ENCODE measurements at regions not wholly inside any gene's neighbourhood (a gene's known extent, or its start where the extent isn't known, plus 50 kb on each side); places are given as distances from the start of the nearest gene placed in this dataset.

GRCh38 chr3:55235416-55235815 lies 251.7 kb downstream of the WNT5A start:
- Histone ChIP-seq H3K36me3 (ENCODE audit: control insufficient read depth in 2 of 2, insufficient read depth in 2 of 2, low read length in 1 of 2) (no peaks in the 10 kb centered on the region), H3K79me2 (ENCODE audit: control insufficient read depth, insufficient read depth, low read length) (no peaks in the 10 kb centered on the region), H3K27ac (ENCODE audit: control insufficient read depth, insufficient read depth) (no peak overlapping the region), H3K9ac (ENCODE audit: control insufficient read depth, insufficient read depth, low read length) (no peak overlapping the region), H3K27me3 (replicated peaks in 1 of 2; ENCODE audit: control insufficient read depth in 2 of 2, insufficient read depth in 2 of 2, low read length in 1 of 2) (no peaks in the 10 kb centered on the region; a peak in 1 of 4 replicates), H3K9me3 (replicated peaks; ENCODE audit: control insufficient read depth, insufficient read depth, low read length) (no peaks in the 10 kb centered on the region), H3K4me3 (no peak overlapping the region), H3K4me1 (ENCODE audit: control insufficient read depth, insufficient read depth, low read length) (no peaks in the 10 kb centered on the region), H4K20me1 (ENCODE audit: control insufficient read depth, insufficient read depth) (no peaks in the 10 kb centered on the region), H3K4me2 (ENCODE audit: control insufficient read depth, insufficient read depth) (no peak overlapping the region), H2AFZ (ENCODE audit: control insufficient read depth, low read depth, low read length) (no peak overlapping the region)
- ATAC-seq (no peak), DNase-seq (ENCODE audit: low read depth, low spot score) (no peak), FAIRE-seq (no peak)
- POLR2A ChIA-PET: no interaction called here
- in situ Hi-C loops (cut with MboI) (no loop called here), intact Hi-C loops (cut with micrococcal nuclease; ENCODE audit: unreplicated experiment) (no loop called here)
- CTCF ChIA-PET: no interaction called here
- BruUV-seq (replicated peaks): no TSS peak
- TF ChIP-seq ZNF217 (IDR thresholded peaks at IDR 0.05) (no peak), POLR2AphosphoS2 (IDR thresholded peaks at IDR 0.05; ENCODE audit: low read depth, low read length) (no peak), IRF3 (IDR thresholded peaks at IDR 0.05) (no peak), MXI1 (IDR thresholded peaks at IDR 0.05; ENCODE audit: low read depth, low read length) (no peak), JUNB (IDR thresholded peaks at IDR 0.05) (no peak), CEBPB (IDR thresholded peaks at IDR 0.05; ENCODE audit: borderline replicate concordance in 1 of 2, low read depth in 2 of 2, low read length in 2 of 2) (no peak)
- RAD21 ChIA-PET (ENCODE audit: unreplicated experiment): no interaction called here
- SMC1A ChIA-PET (ENCODE audit: uncharacterized antibody, unreplicated experiment): no interaction called here

- RAD21 ChIA-PET (ENCODE audit: unreplicated experiment): no interaction called here
- H3K4me2 ChIP-seq (ENCODE audit: control insufficient read depth, insufficient read depth): no peak overlapping the region
- POLR2A ChIA-PET: no interaction called here
- H3K4me3 ChIP-seq: no peak overlapping the region
- no peak overlapping the region for H3K27ac ChIP-seq (ENCODE audit: control insufficient read depth, insufficient read depth)
- no peaks in the 10 kb centered on the region for H3K27me3 ChIP-seq (replicated peaks in 1 of 2; ENCODE audit: control insufficient read depth in 2 of 2, insufficient read depth in 2 of 2, low read length in 1 of 2)
- H2AFZ ChIP-seq (ENCODE audit: control insufficient read depth, low read depth, low read length): no peak overlapping the region
- no peaks in the 10 kb centered on the region for H4K20me1 ChIP-seq (ENCODE audit: control insufficient read depth, insufficient read depth)
- WGBS (ENCODE audit: insufficient coverage, insufficient replicate concordance, low lambda C conversion rate, missing lambda C conversion rate): 64% methylated on average over 5 of the region's 5 CpGs
- intact Hi-C loops (cut with micrococcal nuclease; ENCODE audit: unreplicated experiment) (no loop called here), in situ Hi-C loops (cut with MboI) (no loop called here)
- no TSS peak for BruUV-seq (replicated peaks)
- H3K4me1 ChIP-seq (ENCODE audit: control insufficient read depth, insufficient read depth, low read length): no peaks in the 10 kb centered on the region
- H3K36me3 ChIP-seq (ENCODE audit: control insufficient read depth in 2 of 2, insufficient read depth in 2 of 2, low read length in 1 of 2): no peaks in the 10 kb centered on the region
- ATAC-seq (no peak), FAIRE-seq (no peak), DNase-seq (ENCODE audit: low read depth, low spot score) (no peak)
- SMC1A ChIA-PET (ENCODE audit: uncharacterized antibody, unreplicated experiment): no interaction called here
- no peak overlapping the region for H3K9ac ChIP-seq (ENCODE audit: control insufficient read depth, insufficient read depth, low read length)
- CTCF ChIA-PET: no interaction called here
- H3K79me2 ChIP-seq (ENCODE audit: control insufficient read depth, insufficient read depth, low read length): no peaks in the 10 kb centered on the region
- no peaks in the 10 kb centered on the region; the same call in 2 of the 3 replicates for H3K9me3 ChIP-seq (replicated peaks; ENCODE audit: control insufficient read depth, insufficient read depth, low read length)
- no peak for TF ChIP-seq CEBPB (IDR thresholded peaks at IDR 0.05; ENCODE audit: borderline replicate concordance in 1 of 2, low read depth in 2 of 2, low read length in 2 of 2)
- TF ChIP-seq RBBP5 (conservative IDR thresholded peaks at IDR 0.05): no peak
- no peak for TF ChIP-seq RFX5 (IDR thresholded peaks at IDR 0.05; ENCODE audit: low read depth, low read length)
- TF ChIP-seq NR2C1 (IDR thresholded peaks at IDR 0.05): no peak
- no peak for TF ChIP-seq POLR2AphosphoS2 (IDR thresholded peaks at IDR 0.05; ENCODE audit: low read depth, low read length)
- no peak for TF ChIP-seq ETV6 (conservative IDR thresholded peaks at IDR 0.05 in 1 of 2, IDR thresholded peaks at IDR 0.05 in 1 of 2; ENCODE audit: borderline replicate concordance in 1 of 2, low read depth in 1 of 2)
- no peak for TF ChIP-seq KLF5 (IDR thresholded peaks at IDR 0.05; ENCODE audit: partially characterized antibody)
- no peak for TF ChIP-seq NFYA (IDR thresholded peaks at IDR 0.05; ENCODE audit: borderline replicate concordance, low read depth, low read length)
- no peak for TF ChIP-seq ZBTB33 (IDR thresholded peaks at IDR 0.05)
- TF ChIP-seq SMARCA5 (IDR thresholded peaks at IDR 0.05): no peak
- no peak for TF ChIP-seq BMI1 (IDR thresholded peaks at IDR 0.05; ENCODE audit: borderline replicate concordance)
- TF ChIP-seq NRF1 (conservative IDR thresholded peaks at IDR 0.05; ENCODE audit: low read depth, low read length): no peak
- no peak for TF ChIP-seq SIX5 (IDR thresholded peaks at IDR 0.05; ENCODE audit: low read depth, low read length, severe bottlenecking)
Measured at GRCh38 chr3:55226696-55227095, 260.4 kb downstream of the WNT5A start.

Measured in GM12878 (cell line).